GM21381 (cell line): ENCODE measurements at regions not wholly inside any gene's neighbourhood (a gene's known extent, or its start where the extent isn't known, plus 50 kb on each side); places are given as distances from the start of the nearest gene placed in this dataset.

Source experiments
- ATAC-seq: cut with Tn5 transposase; IDR thresholded peaks from one replicate; pipeline ENCODE4 v1.9.1; 2021; ENCODE audit warnings: mild to moderate bottlenecking, moderate library complexity; ENCODE audit not compliant: unreplicated experiment

DNA sequence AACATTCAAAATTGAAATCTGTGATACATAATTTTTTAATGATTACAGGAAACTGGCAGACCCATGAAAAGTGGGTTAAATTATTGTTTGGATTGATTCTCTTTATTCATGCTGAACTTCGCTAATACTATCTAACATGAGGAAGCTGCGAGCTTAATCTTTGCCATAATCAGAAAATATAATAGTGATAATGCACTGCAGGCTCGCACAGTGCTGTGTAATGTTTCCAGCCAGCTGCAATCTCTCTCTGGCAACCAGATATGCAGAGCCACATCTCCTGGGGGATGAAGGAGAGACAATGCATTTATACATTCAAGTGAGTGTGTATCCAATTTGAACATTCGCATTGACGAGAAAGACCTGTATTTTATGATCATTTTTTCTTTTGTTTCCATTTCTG lies 669.7 kb upstream of the RGMB start:
- no peak for ATAC-seq

GRCh38 chr5:98104454-98105188 lies 668.8 kb upstream of the RGMB start:
- ATAC-seq: no peak

DNA sequence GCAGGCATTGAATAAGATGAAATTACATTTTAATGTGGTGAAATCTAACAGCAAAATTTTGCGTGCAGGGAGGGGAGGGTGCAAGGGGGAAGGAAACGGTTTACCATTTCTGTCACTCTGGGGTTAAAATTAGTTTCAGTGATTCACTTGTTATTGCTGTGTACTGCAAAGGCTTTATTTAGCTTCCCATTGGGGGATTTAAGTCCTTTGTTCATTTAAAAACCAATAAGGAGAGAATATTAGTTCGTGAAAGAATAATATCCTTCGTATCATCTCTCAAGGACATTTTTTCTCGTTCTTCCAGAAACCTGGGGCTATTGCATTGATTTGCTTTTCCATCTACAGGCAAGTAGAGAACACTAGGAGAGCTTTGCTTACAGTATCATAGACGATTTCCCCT lies 667.8 kb upstream of the RGMB start:
- no peak for ATAC-seq

DNA sequence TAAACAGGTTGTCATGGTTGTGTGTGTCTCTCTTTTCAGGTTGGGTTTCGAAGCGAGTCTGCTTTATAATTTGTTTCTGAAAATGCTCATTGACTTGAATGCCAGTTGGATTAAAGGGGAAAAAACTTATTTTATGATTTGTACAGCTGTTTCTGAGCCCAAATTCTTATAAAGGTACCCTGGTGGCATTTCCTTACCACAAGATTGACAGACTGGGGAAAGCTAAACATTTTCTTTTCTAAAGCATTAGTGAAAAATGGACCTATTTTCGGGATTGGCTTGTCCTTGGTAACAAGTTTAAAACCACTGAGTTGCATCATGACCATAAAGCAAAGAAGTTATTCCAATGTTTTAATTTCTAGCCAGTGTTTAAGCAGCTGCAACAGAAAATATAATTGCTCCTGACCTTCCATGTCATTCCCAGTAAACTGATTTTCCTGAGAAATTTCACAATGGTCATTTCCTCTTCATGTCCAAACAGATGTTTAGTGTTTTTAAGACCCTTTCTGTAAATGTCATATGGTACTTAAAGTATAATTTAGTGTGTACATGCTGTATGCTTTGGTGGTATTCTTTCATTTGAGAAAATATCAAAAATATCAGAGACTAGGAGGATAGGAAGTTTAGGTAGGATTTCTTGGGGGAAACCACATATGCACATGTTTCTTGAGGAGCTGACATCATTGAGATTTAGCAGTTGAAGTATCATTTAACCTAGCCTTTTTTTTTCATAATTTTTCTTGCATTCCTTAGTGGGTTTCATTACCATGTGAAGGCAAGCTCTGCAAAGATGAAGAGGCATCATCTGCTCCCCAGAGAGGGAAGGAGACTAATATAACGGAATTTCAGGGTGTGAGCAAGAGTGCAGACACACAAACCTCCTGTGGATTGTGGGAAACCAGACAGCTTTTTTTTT lies 667.1 kb upstream of the RGMB start:
- no peak for ATAC-seq

DNA sequence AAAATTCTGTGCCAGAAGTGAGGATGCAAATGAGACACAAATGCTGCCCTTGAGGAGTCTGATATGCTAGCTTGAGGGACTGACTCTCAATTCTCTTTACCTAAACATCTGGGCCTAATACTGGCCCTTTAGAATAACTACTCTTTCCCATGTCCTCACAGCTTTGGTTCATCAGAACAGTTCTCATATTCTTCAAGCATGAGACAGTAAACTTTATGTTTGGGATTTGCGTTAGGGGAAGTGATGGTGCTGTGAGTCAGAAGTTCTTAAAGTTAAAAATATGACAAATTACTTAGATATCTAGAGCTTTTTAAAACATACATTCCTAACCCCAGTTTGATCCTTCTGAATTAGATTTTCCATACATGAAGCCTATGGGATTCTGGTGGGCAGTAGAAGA lies 665.0 kb upstream of the RGMB start:
- no peak for ATAC-seq

- no peak for ATAC-seq
These were observed 663.9 kb upstream of the RGMB start for GRCh38 chr5:98109561-98110006.

DNA sequence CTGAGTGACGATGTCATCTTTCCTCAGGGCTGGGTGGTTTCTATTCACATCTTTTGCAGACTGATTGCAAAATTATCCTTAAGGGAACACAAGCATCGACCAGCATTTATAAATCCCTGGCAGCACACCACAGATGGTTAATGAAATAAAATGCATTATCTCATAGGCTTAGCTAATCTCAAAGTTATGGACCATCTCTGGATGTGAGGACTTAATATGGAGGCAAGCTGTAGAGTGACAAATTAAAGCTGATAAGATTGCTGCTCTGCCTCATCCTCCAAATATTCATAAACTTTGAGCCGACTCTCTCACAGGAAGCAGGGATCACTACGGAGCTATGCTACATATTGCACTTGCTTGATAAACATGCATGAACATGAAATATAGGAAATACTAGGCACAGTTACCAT lies 663.2 kb upstream of the RGMB start:
- ATAC-seq: no peak

- ATAC-seq: no peak
These were observed 662.7 kb upstream of the RGMB start for GRCh38 chr5:98110791-98111190.

DNA sequence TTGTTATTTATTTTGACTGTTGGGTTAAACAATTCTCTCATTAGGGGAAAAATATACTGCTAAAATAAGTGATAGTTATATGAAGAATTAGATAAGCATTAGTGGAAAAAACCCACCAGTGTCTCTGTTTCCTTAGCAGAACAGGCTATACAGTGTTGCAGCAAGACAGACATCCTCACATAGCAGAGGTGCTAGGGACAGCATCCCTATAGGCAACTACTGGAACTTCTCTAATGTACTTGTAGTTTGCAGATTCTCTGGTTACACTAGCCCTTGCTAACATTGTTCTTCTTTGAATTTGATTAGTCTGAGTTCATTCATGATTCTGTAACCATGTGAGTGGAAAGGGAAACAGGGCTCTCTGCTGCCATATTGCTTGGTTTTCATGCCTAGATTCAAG lies 661.8 kb upstream of the RGMB start:
- no peak for ATAC-seq

GRCh38 chr5:98121036-98121936 lies 652.2 kb upstream of the RGMB start:
- no peak for ATAC-seq

DNA sequence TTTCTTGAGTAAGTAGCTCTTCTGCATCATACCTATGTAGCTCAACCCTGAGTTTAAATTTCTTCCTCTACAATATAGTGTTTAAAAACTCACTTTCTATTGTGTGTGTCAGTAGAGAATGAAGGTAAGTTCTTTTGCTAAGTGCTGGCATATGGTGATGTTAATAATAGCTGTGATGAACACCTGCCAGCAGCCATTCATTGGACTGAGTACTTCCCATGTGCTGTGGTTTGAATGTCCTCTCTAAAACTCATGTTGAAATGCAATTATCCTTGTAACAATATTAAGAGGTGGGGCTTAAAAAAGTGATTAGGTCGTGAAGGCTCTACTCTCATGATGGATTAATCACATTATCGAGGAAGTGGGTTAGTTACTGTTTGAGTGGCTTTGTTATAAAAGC lies 645.2 kb upstream of the RGMB start:
- no peak for ATAC-seq

- ATAC-seq: no peak
These were observed 644.6 kb upstream of the RGMB start for GRCh38 chr5:98128846-98129245.

DNA sequence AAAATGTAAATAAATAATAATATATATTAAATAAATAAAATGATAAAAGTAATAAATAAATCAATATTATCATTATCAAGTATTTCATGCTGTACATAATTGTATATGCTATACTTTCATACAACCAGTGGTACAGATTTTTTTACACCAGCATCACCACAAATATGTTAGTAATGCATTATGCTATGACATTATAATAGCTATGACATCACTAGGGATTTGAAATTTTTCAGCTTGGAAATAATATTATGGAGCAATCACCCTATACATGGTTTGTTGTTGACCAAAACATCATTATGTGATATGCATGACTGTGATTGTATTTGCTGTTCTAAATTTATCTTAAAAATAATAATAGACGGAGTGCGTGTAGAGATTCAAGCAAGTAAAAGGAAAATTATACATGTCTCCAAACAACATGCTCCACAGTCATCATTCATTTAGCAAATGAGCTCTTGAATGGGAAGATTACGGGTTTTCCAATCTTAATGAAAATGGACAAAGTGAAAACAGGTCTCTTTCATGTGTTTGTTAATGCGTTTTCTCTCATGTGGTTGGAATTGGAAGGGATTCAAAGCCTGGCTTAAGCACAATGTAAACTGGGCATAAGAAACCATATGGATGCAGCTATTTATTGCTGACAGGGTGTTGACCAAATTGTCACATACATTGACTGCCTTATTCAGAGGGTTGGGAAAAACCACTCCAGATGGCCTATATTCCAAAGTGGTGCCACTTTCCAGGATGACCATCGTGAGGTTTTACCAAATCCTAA lies 643.0 kb upstream of the RGMB start:
- ATAC-seq: no peak

DNA sequence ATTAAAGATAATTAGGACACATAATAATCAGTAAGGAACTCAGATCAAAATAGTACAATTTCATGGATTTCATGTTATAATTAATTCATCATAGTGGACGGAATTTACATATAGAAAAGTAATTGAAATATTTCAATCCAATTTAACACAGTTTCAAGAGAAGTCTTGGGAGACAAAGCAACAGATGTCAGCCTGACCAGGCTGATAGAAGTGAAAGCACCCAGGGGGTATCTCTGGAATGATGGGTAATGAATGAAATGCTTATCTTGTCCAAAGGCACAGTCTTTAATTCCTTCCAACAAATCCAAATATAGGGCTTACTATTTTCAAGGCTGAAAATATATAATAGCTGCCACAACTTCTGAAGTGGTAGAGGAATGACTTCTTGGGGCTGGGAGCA lies 629.3 kb upstream of the RGMB start:
- ATAC-seq: no peak

DNA sequence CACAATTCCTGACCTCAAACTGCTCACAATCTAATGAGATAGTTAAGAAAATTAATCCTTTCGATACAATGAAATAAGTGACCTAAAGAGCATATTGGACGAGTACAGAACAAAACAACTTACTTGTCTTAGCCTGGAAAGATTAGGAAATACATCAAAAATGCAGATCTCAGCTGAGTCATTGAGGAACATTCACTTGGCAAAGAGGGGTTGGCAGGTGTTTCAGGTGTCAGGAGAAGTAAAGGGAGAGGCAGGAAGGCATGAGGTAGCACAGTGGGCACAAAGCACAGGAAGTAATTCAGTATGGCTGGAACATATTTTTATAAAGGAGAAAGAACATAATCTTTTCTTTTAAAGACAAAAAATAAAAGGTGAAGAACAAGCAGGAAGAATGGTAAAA lies 628.8 kb upstream of the RGMB start:
- no peak for ATAC-seq

- ATAC-seq: no peak
These were observed 616.1 kb upstream of the RGMB start for GRCh38 chr5:98157368-98157767.

- no peak for ATAC-seq
These were observed 615.0 kb upstream of the RGMB start for GRCh38 chr5:98158440-98158839.

GRCh38 chr5:98163796-98164493 lies 609.5 kb upstream of the RGMB start:
- ATAC-seq: no peak

GRCh38 chr5:98168871-98169270 lies 604.6 kb upstream of the RGMB start:
- no peak for ATAC-seq

GRCh38 chr5:98170994-98171393 lies 602.5 kb upstream of the RGMB start:
- no peak for ATAC-seq
